RWPE2 (cell line): ENCODE measurements at regions not wholly inside any gene's neighbourhood (a gene's known extent, or its start where the extent isn't known, plus 50 kb on each side); places are given as distances from the start of the nearest gene placed in this dataset.

Experiments used
- ATAC-seq: fragments of 200-7000 bp; cut with Tn5 transposase; 3 replicates; pipeline ENCODE4 v1.9.1; 2021; ENCODE audit warnings: low read depth
- DNase-seq: peaks from one replicate; pipeline ENCODE4 v3.0.0-alpha.2; 2020; ENCODE audit warnings: low spot score
- H3K27ac ChIP-seq: fragments of 450-650 bp; 2 replicates; pipeline ENCODE4 v1.5.1; 2017; ENCODE audit warnings: mild to moderate bottlenecking; ENCODE audit not compliant: poor library complexity, severe bottlenecking
- H3K27me3 ChIP-seq: fragments of 250-450 bp; sonication (Bioruptor Pico); 2 replicates; pipeline ENCODE4 v1.5.1; 2021; ENCODE audit warnings: mild to moderate bottlenecking, moderate library complexity; ENCODE audit not compliant: insufficient read depth, poor library complexity, severe bottlenecking
- H3K36me3 ChIP-seq: fragments of 250-450 bp; sonication (Bioruptor Pico); 2 replicates; pipeline ENCODE4 v1.5.1; 2020; ENCODE audit warnings: low read depth, mild to moderate bottlenecking, moderate library complexity
- H3K4me1 ChIP-seq: fragments of 250-450 bp; sonication (Bioruptor Pico); 2 replicates; pipeline ENCODE4 v1.5.1; 2021; ENCODE audit warnings: mild to moderate bottlenecking, moderate library complexity; ENCODE audit not compliant: insufficient read depth, poor library complexity, severe bottlenecking
- H3K4me3 ChIP-seq: fragments of 250-450 bp; sonication (Bioruptor Pico); 2 replicates; pipeline ENCODE4 v1.5.1; 2021; ENCODE audit warnings: mild to moderate bottlenecking, moderate library complexity; ENCODE audit not compliant: severe bottlenecking
- H3K9me3 ChIP-seq: fragments of 250-450 bp; sonication (Bioruptor Pico); 2 replicates; pipeline ENCODE4 v1.5.1; 2021; ENCODE audit warnings: mild to moderate bottlenecking, moderate library complexity; ENCODE audit not compliant: severe bottlenecking
- CTCF ChIP-seq: fragments of 450-650 bp; IDR thresholded peaks from one replicate; pipeline ENCODE4 v1.5.1; 2017; ENCODE audit warnings: mild to moderate bottlenecking, moderate library complexity; ENCODE audit not compliant: poor library complexity, severe bottlenecking

GRCh38 chr2:18671363-18671762, 82.0 kb upstream of the NT5C1B start:
- no peak for TF ChIP-seq CTCF
- no peak overlapping the region for H3K4me3 ChIP-seq
- DNase-seq (no peak), ATAC-seq (peak; percentile 75)
- peak overlapping the region; percentile 71 for H3K27ac ChIP-seq
- H3K36me3 ChIP-seq = no peaks in the 10 kb centered on the region
- H3K9me3 ChIP-seq = peaks cover 5% of the 10 kb centered on the region
- H3K4me1 ChIP-seq = peaks cover 10% of the 10 kb centered on the region
- H3K27me3 ChIP-seq = no peaks in the 10 kb centered on the region

GRCh38 chr2:18668221-18668620, 78.9 kb upstream of the NT5C1B start:
- no peak for TF ChIP-seq CTCF
- DNase-seq = no peak
- no peak overlapping the region for H3K4me3 ChIP-seq
- peaks cover 19% of the 10 kb centered on the region for H3K4me1 ChIP-seq
- H3K36me3 ChIP-seq = no peaks in the 10 kb centered on the region
- ATAC-seq = no peak
- H3K9me3 ChIP-seq = no peaks in the 10 kb centered on the region
- no peaks in the 10 kb centered on the region for H3K27me3 ChIP-seq
- H3K27ac ChIP-seq = no peak overlapping the region

GRCh38 chr2:18664421-18664820, 75.1 kb upstream of the NT5C1B start:
- DNase-seq (no peak), ATAC-seq (peak; percentile 48; the same call in 1 of the 3 replicates)
- H3K9me3 ChIP-seq = no peaks in the 10 kb centered on the region
- peak overlapping the region; percentile 33 for H3K27ac ChIP-seq
- H3K27me3 ChIP-seq = no peaks in the 10 kb centered on the region
- H3K4me3 ChIP-seq = no peak overlapping the region
- peaks cover 13% of the 10 kb centered on the region for H3K4me1 ChIP-seq
- no peak for TF ChIP-seq CTCF
- H3K36me3 ChIP-seq = no peaks in the 10 kb centered on the region

- DNase-seq (no peak), ATAC-seq (no peak)
- Histone ChIP-seq H3K4me1 (peaks cover 13% of the 10 kb centered on the region), H3K9me3 (no peaks in the 10 kb centered on the region), H3K27ac (peak overlapping the region; percentile 33), H3K4me3 (no peak overlapping the region), H3K36me3 (no peaks in the 10 kb centered on the region), H3K27me3 (no peaks in the 10 kb centered on the region)
- no peak for TF ChIP-seq CTCF
These were observed 74.5 kb upstream of the NT5C1B start for GRCh38 chr2:18663861-18664260.

GRCh38 chr2:18662689-18663088, 73.3 kb upstream of the NT5C1B start:
- ATAC-seq (peak; percentile 60; the same call in 2 of the 3 replicates), DNase-seq (no peak)
- peak overlapping the region; percentile 30 for H3K27ac ChIP-seq
- H3K9me3 ChIP-seq = no peaks in the 10 kb centered on the region
- peaks cover 13% of the 10 kb centered on the region for H3K4me1 ChIP-seq
- no peaks in the 10 kb centered on the region for H3K27me3 ChIP-seq
- no peaks in the 10 kb centered on the region for H3K36me3 ChIP-seq
- no peak for TF ChIP-seq CTCF
- no peak overlapping the region for H3K4me3 ChIP-seq
